ENCODE measurements at regions not wholly inside any gene's neighbourhood (a gene's known extent, or its start where the extent isn't known, plus 50 kb on each side); places are given as distances from the start of the nearest gene placed in this dataset.

DNA sequence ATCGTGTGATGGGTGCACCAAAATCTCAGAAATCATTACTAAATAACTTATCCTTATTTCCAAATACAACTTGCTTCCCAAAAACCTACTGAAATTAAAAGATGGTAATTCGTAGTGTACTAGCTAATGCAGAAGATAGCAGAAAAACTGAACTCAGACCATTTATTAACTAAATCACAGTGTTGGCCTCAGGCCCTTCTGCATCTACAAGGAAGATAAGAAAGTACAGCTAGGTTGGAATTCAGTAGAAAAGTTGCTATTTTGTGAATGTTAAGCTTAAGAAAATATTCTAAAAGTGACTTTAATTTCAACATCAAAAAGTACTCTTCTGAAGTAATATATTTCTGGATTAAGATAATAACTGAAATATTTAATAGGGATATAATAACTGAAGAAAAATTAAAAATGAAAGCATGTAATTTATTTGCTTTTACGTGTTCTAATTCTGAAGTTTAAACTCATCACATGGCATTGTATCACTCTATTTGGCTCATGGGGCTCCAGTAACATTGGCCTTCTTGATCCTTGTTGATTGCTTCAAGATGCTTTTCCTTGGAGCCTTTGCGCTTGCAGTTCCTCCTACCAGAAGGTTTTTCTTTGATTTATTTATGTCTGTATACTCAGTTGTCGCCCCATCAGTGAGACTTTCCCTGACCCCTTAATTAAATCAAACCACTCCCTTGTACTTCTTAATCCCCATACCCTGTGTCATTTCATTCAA is 847.9 kb upstream of the ANO3 start:
- no peak for TF ChIP-seq EZH2 (IDR thresholded peaks at IDR 0.05; ENCODE audit: borderline replicate concordance, low read depth, low read length, severe bottlenecking)
- TF ChIP-seq, protein P1, sequence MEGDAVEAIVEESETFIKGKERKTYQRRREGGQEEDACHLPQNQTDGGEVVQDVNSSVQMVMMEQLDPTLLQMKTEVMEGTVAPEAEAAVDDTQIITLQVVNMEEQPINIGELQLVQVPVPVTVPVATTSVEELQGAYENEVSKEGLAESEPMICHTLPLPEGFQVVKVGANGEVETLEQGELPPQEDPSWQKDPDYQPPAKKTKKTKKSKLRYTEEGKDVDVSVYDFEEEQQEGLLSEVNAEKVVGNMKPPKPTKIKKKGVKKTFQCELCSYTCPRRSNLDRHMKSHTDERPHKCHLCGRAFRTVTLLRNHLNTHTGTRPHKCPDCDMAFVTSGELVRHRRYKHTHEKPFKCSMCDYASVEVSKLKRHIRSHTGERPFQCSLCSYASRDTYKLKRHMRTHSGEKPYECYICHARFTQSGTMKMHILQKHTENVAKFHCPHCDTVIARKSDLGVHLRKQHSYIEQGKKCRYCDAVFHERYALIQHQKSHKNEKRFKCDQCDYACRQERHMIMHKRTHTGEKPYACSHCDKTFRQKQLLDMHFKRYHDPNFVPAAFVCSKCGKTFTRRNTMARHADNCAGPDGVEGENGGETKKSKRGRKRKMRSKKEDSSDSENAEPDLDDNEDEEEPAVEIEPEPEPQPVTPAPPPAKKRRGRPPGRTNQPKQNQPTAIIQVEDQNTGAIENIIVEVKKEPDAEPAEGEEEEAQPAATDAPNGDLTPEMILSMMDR (IDR thresholded peaks at IDR 0.05; ENCODE audit: borderline replicate concordance, extremely low read depth, low read length, poor library complexity, severe bottlenecking) = no peak

Measured in DND-41 (cell line).